ENCODE measurements at regions not wholly inside any gene's neighbourhood (a gene's known extent, or its start where the extent isn't known, plus 50 kb on each side); places are given as distances from the start of the nearest gene placed in this dataset.

- ATAC-seq (no peak), DNase-seq (ENCODE audit: low spot score) (no peak)
Observed at GRCh38 chr6:169991031-169991390, 239.6 kb downstream of the ERMARD start.

- DNase-seq (ENCODE audit: low spot score) (peak; percentile 40), ATAC-seq (peak; percentile 61)
Observed at GRCh38 chr6:169990095-169991030, 238.9 kb downstream of the ERMARD start.

GRCh38 chr6:169989594-169989993 is 238.2 kb downstream of the ERMARD start:
- DNase-seq (ENCODE audit: low spot score): no peak
- no peak for ATAC-seq

DNA sequence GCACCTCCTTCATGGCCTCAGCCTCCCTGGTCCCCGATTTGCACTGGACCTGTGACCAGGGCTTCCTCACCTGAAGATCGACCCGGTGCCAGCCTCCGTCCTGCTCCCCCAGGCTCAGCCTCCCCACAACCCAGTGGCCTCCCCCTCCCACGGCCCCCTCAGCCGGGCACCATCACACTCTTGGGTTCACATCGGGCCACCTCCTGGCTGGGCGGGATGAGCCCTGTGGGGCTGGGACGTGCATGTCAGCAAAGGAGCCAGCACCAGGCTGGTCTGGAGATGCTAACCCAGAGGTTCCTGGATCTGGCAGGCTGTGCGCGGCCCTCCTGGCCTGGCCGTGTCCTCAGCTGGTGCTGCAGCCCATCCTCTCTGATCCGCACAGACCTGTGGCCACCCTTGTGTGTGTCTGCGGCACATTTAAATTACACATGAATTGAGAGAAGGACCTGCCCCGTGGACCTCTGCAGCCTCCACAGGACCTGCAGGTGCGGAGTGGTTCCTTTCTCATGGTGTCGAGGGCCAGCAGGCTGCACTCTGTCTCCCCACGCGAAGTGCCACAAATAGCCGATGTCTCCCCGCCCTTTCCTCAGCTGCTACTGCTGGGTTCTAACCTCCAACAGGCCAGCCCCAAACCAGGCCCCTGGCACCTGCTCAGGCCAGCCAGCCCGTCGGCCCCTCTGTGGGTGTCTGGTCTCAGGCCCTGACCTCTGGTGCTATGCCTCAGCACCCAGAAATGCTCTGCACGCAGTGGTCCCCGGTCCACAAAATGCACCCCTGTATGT is 237.5 kb downstream of the ERMARD start:
- DNase-seq (ENCODE audit: low spot score) (no peak), ATAC-seq (no peak)

GRCh38 chr6:169986848-169987498 is 235.6 kb downstream of the ERMARD start:
- ATAC-seq: no peak
- DNase-seq (ENCODE audit: low spot score): no peak

DNA sequence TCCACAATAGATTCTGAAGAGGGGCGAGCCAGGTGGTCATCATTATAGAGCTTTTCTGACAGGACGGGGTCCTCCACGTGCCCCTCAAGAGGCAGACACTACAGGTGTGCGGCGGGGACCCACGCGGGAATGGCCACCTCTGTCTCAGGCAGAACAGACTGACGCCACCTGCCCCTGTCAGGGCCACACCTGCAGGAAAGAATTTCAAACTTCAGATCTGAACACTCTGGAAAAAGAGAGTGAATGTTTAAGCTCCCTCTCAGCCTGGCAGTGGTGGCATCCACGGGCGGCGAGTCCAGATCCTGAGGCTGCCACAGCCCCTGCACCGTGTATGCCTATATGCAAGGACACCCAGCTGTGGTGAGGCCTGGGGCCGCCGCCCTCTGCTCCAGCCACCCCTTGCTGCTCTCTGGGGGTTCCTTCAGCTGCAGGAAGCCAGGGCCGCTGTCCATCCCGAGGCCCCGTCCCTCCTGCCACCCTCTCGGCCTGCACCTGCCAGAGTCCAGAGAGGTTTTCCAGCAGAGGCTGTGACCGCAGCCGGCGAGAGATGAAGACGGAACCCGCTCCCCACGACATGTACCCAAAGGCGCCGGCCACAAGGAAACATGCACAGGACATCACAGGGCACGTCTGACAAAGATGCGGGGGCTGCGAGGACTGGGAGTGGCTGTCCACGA is 234.9 kb downstream of the ERMARD start:
- ATAC-seq (no peak), DNase-seq (ENCODE audit: low spot score) (no peak)

DNA sequence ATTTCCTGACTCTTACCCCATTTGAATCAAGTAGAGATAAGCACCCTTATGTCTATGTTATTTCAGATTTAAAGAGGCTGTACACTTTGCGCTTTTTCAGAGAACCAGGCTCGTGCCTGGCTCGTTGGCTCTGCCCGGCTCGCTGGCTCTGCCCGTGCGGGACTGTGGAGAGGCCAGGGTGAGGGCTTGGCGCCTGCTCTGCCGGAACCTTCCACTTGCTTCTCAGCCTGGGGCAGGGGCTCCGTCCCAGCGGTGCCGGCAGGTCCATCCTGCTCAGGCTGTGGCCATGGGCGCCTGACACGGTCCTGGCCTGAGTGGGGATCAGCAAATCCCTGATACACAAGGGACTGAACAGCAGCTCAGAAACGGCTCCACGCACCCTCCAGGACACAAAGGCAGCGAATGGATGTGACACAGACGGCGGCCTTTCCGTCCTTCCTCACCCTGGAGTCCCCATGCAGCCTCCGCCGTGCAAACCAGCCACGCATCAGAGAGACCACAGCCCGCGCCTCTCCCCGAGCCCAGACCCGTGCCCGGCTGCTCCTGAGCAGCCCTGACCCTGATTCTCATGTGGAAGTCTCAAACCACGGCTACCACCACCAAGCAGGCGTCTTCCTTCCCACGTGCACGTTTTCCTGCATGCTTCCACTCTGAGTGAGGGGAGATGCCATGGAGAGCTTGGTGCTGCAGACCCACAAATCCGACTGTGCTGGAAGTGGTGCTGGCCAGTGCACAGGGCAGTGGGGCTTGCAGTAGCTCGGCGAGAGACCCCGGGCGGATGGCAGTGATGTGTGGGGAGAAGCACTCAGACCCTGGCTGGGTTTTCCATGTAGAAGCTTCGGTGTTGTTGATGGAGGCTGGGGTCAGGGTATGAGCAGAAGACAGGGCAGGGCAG is 233.9 kb downstream of the ERMARD start:
- DNase-seq (ENCODE audit: low spot score) (no peak), ATAC-seq (no peak)

GRCh38 chr6:169984181-169985120 is 233.0 kb downstream of the ERMARD start:
- DNase-seq (ENCODE audit: low spot score) (no peak), ATAC-seq (no peak)

GRCh38 chr6:169983651-169984050 is 232.2 kb downstream of the ERMARD start:
- DNase-seq (ENCODE audit: low spot score) (no peak), ATAC-seq (no peak)

DNA sequence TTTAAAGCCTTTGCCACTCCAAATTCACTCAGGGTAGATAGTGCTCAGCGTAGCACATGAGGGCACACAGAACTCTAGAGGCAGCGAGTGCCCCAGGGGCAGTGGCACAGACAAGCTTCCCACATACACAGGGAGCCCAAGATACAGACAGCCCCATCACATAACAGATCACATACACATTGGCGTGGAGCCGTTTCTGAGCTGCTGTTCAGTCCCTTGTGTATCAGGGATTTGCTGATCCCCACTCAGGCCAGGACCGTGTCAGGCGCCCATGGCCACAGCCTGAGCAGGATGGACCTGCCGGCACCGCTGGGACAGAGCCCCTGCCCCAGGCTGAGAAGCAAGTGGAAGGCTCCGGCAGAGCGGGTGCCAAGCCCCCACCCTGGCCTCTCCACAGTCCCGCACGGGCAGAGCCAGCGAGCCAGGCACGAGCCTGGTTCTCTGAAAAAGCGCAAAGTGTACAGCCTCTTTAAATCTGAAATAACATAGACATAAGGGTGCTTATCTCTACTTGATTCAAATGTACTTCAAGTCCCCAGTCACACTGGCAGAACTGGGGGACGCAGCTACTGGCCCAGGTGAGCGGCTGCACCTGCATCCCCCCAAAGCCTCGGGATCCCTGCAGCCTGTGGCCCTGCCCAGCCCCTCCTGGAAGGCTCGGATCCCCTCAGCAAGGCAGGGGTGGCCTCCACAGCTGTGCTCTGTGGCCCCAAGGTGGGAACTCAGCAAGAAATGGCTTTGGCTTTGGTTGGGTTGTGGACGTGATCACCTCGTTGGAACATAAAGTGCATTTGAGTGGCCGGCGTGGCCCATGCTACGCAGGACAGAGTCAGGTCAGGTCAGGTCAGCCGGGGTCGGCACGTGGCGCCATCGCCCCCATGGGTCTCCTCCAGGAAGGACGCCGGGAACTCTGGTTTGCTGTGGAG is 231.3 kb downstream of the ERMARD start:
- DNase-seq (ENCODE audit: low spot score): no peak
- no peak for ATAC-seq

DNA sequence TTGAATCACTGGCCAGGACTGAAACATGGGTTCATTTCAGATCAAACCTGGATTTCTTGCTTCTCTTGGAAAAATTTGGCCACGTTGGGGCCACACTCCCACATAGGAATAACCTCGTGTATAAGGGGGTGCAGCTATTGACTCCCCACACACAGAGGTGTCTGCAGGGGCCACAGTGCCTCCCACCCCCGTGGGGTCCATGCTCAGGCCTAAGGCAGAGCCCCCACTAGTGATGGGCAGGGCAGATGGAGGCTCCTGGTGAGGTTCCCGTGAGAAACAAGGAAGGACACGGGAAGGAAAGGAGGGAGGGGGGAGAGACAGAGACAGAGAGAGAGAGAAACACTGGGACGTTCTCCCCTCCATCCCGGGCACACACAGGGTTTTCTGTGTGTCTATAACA is 230.5 kb downstream of the ERMARD start:
- no peak for ATAC-seq
- DNase-seq (ENCODE audit: low spot score): no peak

GRCh38 chr6:169981568-169981967 is 230.1 kb downstream of the ERMARD start:
- ATAC-seq (no peak), DNase-seq (ENCODE audit: low spot score) (no peak)

- ATAC-seq (no peak), DNase-seq (ENCODE audit: low spot score) (no peak)
Observed at GRCh38 chr6:169980826-169981450, 229.5 kb downstream of the ERMARD start.

- ATAC-seq (no peak), DNase-seq (ENCODE audit: low spot score) (no peak)
Observed at GRCh38 chr6:169979873-169980432, 228.5 kb downstream of the ERMARD start.

DNA sequence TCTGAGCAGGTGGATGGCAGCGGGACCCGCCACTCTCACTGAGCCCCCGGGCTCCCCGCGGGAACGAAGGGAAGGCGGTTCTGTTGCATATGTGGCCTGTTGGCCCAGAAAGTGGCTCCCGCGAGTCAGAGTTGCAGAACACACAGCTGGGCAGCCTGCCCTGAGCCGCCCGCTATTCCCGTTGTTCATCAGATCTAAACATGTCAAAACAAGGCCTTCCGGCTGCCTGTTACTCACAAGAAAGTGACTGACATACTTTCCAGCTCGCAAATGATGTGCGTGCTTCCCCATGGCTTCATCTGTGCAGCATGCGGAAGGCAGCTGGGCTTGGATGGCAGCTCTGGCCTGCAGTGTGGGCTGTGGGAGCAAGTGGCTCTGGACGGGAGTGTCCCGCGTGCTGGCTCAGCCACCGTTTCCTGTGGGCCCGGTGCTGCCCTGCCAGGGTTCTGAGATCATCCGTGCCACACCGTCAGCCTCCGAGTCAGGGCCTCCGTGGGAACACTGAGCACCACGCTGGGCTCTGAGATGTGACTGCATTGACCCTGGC is 227.3 kb downstream of the ERMARD start:
- DNase-seq (ENCODE audit: low spot score) (no peak), ATAC-seq (no peak)

DNA sequence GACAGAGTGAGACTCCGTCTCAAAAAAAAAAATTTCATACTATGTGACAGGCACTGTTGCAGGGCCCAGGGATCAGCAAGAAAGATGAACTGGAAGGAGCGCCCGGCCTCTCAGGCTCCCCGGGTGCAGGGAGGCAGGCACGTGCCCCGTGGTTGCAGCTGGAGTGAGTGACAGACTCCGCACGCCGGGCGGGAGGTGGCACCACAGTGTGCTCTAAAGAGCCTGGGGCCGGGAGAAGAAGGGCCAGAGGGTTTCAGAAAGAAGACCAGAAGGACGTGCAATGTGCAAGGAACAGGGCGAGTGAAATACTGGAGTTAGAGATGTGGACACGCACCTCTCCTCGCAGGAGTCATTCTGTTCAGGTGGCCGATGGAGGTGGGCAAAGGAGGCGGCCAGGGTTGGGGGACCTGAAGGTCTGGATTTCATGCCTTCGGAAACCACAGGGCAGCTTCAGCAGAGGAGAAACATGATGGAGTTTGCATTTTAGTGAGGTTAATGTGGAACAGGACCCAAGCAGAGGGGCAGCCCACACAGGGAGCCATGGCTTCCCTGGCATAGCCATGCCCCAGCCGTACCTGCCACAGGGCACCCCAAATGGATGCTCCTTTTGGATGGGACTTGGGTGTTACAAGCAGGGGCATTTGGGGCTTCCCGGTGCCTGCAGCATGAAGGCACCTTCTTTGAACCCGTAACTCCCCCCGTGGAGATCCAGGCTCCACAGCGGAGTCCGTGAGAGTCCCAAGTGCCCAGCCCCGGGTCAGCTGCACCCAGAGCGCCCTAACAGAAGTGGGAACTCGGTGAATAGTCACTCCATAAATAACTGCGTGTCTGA is 226.2 kb downstream of the ERMARD start:
- no peak for ATAC-seq
- no peak for DNase-seq (ENCODE audit: low spot score)
